ENCODE measurements at regions not wholly inside any gene's neighbourhood (a gene's known extent, or its start where the extent isn't known, plus 50 kb on each side); places are given as distances from the start of the nearest gene placed in this dataset.

DNA sequence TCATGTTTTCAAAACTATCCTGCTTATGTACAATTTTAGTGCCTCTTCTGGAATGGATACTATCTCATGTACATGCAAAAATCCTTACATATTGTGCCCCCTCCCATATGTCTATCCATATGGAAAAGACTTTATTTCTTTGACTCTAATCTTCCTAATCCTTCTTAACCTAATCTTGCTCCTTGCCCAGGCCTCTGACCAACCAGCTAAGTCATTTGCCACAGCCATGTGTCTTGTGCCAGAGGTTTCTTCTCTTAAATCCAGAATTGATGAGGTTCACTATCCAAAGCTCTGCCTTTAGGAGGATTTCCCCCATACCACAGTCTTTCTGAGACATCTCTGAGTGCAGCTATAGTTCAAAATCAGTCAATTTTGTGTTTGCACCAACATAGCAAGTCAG, 68.9 kb upstream of the RNF180 start (continued):
- TF ChIP-seq, protein P1, sequence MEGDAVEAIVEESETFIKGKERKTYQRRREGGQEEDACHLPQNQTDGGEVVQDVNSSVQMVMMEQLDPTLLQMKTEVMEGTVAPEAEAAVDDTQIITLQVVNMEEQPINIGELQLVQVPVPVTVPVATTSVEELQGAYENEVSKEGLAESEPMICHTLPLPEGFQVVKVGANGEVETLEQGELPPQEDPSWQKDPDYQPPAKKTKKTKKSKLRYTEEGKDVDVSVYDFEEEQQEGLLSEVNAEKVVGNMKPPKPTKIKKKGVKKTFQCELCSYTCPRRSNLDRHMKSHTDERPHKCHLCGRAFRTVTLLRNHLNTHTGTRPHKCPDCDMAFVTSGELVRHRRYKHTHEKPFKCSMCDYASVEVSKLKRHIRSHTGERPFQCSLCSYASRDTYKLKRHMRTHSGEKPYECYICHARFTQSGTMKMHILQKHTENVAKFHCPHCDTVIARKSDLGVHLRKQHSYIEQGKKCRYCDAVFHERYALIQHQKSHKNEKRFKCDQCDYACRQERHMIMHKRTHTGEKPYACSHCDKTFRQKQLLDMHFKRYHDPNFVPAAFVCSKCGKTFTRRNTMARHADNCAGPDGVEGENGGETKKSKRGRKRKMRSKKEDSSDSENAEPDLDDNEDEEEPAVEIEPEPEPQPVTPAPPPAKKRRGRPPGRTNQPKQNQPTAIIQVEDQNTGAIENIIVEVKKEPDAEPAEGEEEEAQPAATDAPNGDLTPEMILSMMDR (IDR thresholded peaks at IDR 0.05; ENCODE audit: control extremely low read depth in 1 of 3, insufficient read depth in 1 of 3, low read depth in 1 of 3, low read length in 3 of 3), result no peak
